Left ventricle myocardium inferior (tissue), 1 donor: ENCODE measurements at regions not wholly inside any gene's neighbourhood (a gene's known extent, or its start where the extent isn't known, plus 50 kb on each side); places are given as distances from the start of the nearest gene placed in this dataset.

ENCODE experiments used
- DNase-seq: peaks from one replicate; pipeline ENCODE4 v3.0.0-alpha.2; 2020
- H3K27ac ChIP-seq: fragments of 200-600 bp; replicated peaks from 2 replicates; pipeline ENCODE4 v1.8.0; 2021
- H3K27me3 ChIP-seq: fragments of 200-600 bp; 2 replicates; pipeline ENCODE4 v1.8.0; 2021; ENCODE audit warnings: low read depth
- H3K36me3 ChIP-seq: fragments of 200-600 bp; 2 replicates; pipeline ENCODE4 v1.8.0; 2021
- H3K4me1 ChIP-seq: fragments of 200-600 bp; 2 replicates; pipeline ENCODE4 v1.8.0; 2021
- H3K4me3 ChIP-seq: fragments of 200-600 bp; 2 replicates; pipeline ENCODE4 v1.8.0; 2021; ENCODE audit warnings: mild to moderate bottlenecking, moderate library complexity
- H3K9me3 ChIP-seq: fragments of 200-600 bp; replicated peaks from 2 replicates; pipeline ENCODE4 v1.8.0; 2021
- CTCF ChIP-seq: fragments of 200-600 bp; IDR thresholded peaks from 2 replicates; pipeline ENCODE4 v1.8.0; 2021; ENCODE audit warnings: antibody characterized with exemption, mild to moderate bottlenecking, borderline replicate concordance
- intact Hi-C: fragments of 100-400 bp; cut with micrococcal nuclease; formaldehyde crosslinking; loops from one replicate; pipeline ENCODE4 v1.11.0; 2022
- donor health status: DM: no; HTN: yes; CAD: no; lungs with severe emphysema.

- no peak for TF ChIP-seq CTCF
- intact Hi-C loops, result no loop called here
- no peaks in the 10 kb centered on the region for H3K9me3 ChIP-seq
- H3K27ac ChIP-seq, result no peak overlapping the region
- no peaks in the 10 kb centered on the region for H3K36me3 ChIP-seq
- no peaks in the 10 kb centered on the region for H3K4me1 ChIP-seq
- H3K4me3 ChIP-seq, result no peak overlapping the region
- peaks cover 46% of the 10 kb centered on the region for H3K27me3 ChIP-seq
- no peak for DNase-seq
Measured at GRCh38 chr10:123484722-123485121, 181.4 kb upstream of the GPR26 start.

- Histone ChIP-seq H3K4me3 (no peak overlapping the region), H3K27me3 (peaks cover 52% of the 10 kb centered on the region), H3K9me3 (no peaks in the 10 kb centered on the region), H3K27ac (no peak overlapping the region), H3K4me1 (no peaks in the 10 kb centered on the region), H3K36me3 (no peaks in the 10 kb centered on the region)
- intact Hi-C loops, result no loop called here
- no peak for TF ChIP-seq CTCF
- DNase-seq, result no peak
Measured at GRCh38 chr10:123485341-123485960, 180.7 kb upstream of the GPR26 start.

DNA sequence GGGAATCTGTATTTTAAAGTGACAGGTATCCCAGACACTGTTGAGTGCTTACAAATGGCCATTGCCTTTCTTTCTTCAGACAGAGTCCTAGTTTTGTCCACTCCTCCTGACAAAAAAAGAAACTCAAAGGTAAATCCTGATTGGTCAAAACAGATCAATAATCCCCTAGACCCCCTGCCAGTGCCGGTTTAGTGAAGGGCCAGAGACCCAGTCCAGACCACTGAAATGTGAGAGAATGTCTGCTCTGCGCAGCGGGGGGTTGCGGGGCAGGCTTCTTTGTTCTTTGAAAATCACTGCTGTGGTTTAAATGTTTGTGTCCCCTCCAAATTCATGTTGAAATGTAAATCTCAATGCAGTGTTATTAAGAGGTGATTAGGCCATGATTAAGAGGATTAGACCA, 177.7 kb upstream of the GPR26 start:
- Histone ChIP-seq H3K9me3 (no peaks in the 10 kb centered on the region), H3K27me3 (peaks cover 70% of the 10 kb centered on the region), H3K36me3 (no peaks in the 10 kb centered on the region), H3K4me3 (no peak overlapping the region), H3K4me1 (no peaks in the 10 kb centered on the region), H3K27ac (no peak overlapping the region)
- intact Hi-C loops, result no loop called here
- no peak for TF ChIP-seq CTCF
- no peak for DNase-seq

DNA sequence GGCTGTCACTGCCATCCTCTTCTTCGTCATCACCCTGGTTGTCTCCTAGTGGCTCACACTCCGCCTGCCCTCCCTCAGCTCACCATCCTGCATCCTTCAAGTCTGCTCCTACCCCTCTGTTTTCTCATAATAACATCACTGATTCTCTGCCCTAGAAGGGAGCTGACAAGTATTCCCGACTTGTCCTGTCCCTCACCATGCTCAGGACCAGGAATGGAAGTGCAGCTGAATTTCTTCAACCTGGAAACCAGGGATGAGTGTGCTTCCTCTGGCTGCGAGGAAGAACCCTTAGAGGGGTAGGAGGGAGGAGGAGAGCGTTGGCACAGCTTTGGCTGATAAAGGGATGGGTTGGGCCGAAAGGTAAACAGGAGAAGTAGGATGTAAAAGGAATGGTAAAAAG, 174.8 kb upstream of the GPR26 start:
- intact Hi-C loops, result no loop called here
- no peaks in the 10 kb centered on the region for H3K36me3 ChIP-seq
- TF ChIP-seq CTCF, result no peak

DNA sequence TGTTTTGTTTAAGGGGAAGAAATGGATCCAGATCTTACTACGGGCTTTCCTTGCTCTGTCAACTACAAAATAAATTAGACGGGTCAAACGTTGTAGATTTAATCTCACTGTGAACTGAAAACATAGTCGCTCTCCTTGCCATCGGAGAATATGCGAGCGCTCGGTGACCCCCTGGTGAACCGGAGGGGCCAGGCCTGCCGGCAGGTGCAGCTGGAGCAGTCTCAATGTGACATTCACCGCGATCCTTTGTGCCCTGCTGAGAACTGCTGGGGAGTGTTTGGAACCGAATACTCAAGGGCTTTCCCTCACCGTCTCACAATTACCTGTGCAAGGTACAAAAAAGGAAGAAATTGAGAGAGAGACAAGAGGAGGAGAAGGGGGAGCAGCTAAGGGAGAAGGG, 174.1 kb upstream of the GPR26 start:
- H3K4me3 ChIP-seq, result no peak overlapping the region
- no peaks in the 10 kb centered on the region for H3K4me1 ChIP-seq
- TF ChIP-seq CTCF, result no peak
- no peak overlapping the region for H3K27ac ChIP-seq
- H3K36me3 ChIP-seq, result no peaks in the 10 kb centered on the region
- no peaks in the 10 kb centered on the region for H3K9me3 ChIP-seq
- no peak for DNase-seq
- intact Hi-C loops, result no loop called here
- H3K27me3 ChIP-seq, result peaks cover 63% of the 10 kb centered on the region

More for the DNA sequence above, 174.8 kb upstream of the GPR26 start:
- H3K4me1 ChIP-seq, result no peaks in the 10 kb centered on the region
- H3K4me3 ChIP-seq, result no peak overlapping the region
- no peaks in the 10 kb centered on the region for H3K9me3 ChIP-seq
- no peak overlapping the region for H3K27ac ChIP-seq
- DNase-seq, result no peak
- peaks cover 63% of the 10 kb centered on the region for H3K27me3 ChIP-seq
